DND-41 (cell line): ENCODE measurements at regions not wholly inside any gene's neighbourhood (a gene's known extent, or its start where the extent isn't known, plus 50 kb on each side); places are given as distances from the start of the nearest gene placed in this dataset.

Experiments used
- ATAC-seq: fragments of 200-7000 bp; cut with Tn5 transposase; 3 replicates; pipeline ENCODE4 v1.9.1; 2021; ENCODE audit warnings: low read depth; ENCODE audit not compliant: insufficient read depth
- DNase-seq: peaks from one replicate; pipeline ENCODE4 v3.0.0-alpha.2; 2020
- H2AFZ ChIP-seq: 2 replicates; pipeline ENCODE4 v1.6.0; 2012; ENCODE audit warnings: low read depth, low read length
- H3K27ac ChIP-seq: 2 replicates; pipeline ENCODE4 v1.5.1; 2012; ENCODE audit warnings: low read length, inconsistent platforms
- H3K27me3 ChIP-seq: fragments of 200-600 bp; sonication (generic); 2 replicates; pipeline ENCODE4 v1.6.0; 2012; ENCODE audit warnings: low read length, mild to moderate bottlenecking, inconsistent platforms; ENCODE audit not compliant: insufficient read depth, poor library complexity
- H3K36me3 ChIP-seq: 2 replicates; pipeline ENCODE4 v1.5.1; 2012; ENCODE audit warnings: low read length, inconsistent platforms; ENCODE audit not compliant: insufficient read depth
- H3K4me1 ChIP-seq: 2 replicates; pipeline ENCODE4 v1.5.1; 2012; ENCODE audit warnings: mild to moderate bottlenecking, low read length; ENCODE audit not compliant: insufficient read depth
- H3K4me2 ChIP-seq: 2 replicates; pipeline ENCODE4 v1.6.0; 2012; ENCODE audit warnings: mild to moderate bottlenecking, moderate library complexity, low read length, inconsistent platforms; ENCODE audit not compliant: insufficient read depth
- H3K4me3 ChIP-seq, 2 experiments: fragments of 200-600 bp in 1 of 2; shearing (Covaris generic) in 1 of 2; 2 replicates each; pipeline ENCODE4 v1.5.1; 2012 to 2016; ENCODE audit warnings: inconsistent platforms in 2 of 2, low read length in 2 of 2, mild to moderate bottlenecking in 2 of 2, low read depth in 1 of 2, moderate library complexity in 1 of 2
- H3K79me2 ChIP-seq: 2 replicates; pipeline ENCODE4 v1.6.0; 2012; ENCODE audit warnings: low read length, inconsistent platforms; ENCODE audit not compliant: insufficient read depth
- H3K9ac ChIP-seq: 2 replicates; pipeline ENCODE4 v1.6.0; 2012; ENCODE audit warnings: low read depth, mild to moderate bottlenecking, inconsistent platforms, low read length, moderate library complexity
- H3K9me3 ChIP-seq: 2 replicates; pipeline ENCODE4 v1.5.1; 2012; ENCODE audit warnings: low read length, moderate library complexity, mild to moderate bottlenecking, inconsistent platforms; ENCODE audit not compliant: insufficient read depth, severe bottlenecking
- H4K20me1 ChIP-seq: 2 replicates; pipeline ENCODE4 v1.6.0; 2012; ENCODE audit warnings: low read length; ENCODE audit not compliant: insufficient read depth
- EZH2 ChIP-seq: IDR thresholded peaks from 3 replicates; pipeline ENCODE4 v1.6.1; 2012; ENCODE audit warnings: borderline replicate concordance, low read depth, mild to moderate bottlenecking, moderate library complexity, low read length, inconsistent platforms; ENCODE audit not compliant: severe bottlenecking
- TF ChIP-seq, protein P1 (sequence below): IDR thresholded peaks from 2 replicates; pipeline ENCODE4 v1.5.1; 2012; ENCODE audit warnings: borderline replicate concordance, low read length, moderate library complexity, mild to moderate bottlenecking; ENCODE audit not compliant: poor library complexity, severe bottlenecking; ENCODE audit errors: extremely low read depth

DNA sequence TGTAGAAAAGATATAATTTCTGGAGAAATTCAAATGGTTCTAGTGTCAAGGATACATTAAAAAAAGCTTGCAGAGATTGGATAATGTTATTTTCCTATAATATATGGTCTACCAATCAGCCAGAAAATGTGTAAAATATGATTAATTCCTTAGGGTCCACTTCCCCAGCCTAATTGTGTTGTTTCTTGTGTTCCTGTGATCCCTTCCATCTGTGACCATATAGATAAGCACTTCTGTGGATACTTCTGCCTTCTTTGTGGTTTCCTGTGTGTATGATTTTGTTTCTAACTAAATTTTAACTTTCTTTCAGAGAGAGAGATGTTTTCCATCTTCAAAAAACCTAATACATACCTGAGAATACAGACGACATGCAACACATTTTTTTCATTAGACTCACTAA, 367.1 kb upstream of the PIK3C3 start:
- no peak overlapping the region for H2AFZ ChIP-seq
- H3K9ac ChIP-seq = no peak overlapping the region
- H3K27me3 ChIP-seq = no peaks in the 10 kb centered on the region
- H3K27ac ChIP-seq = no peak overlapping the region
- DNase-seq = no peak
- H3K79me2 ChIP-seq = no peaks in the 10 kb centered on the region
- no peak for ATAC-seq
- H3K4me2 ChIP-seq = no peak overlapping the region
- H3K9me3 ChIP-seq = no peaks in the 10 kb centered on the region
- H3K4me1 ChIP-seq = no peaks in the 10 kb centered on the region
- H3K4me3 ChIP-seq = no peak overlapping the region
- no peaks in the 10 kb centered on the region for H3K36me3 ChIP-seq
- no peaks in the 10 kb centered on the region for H4K20me1 ChIP-seq
- TF ChIP-seq, protein P1, sequence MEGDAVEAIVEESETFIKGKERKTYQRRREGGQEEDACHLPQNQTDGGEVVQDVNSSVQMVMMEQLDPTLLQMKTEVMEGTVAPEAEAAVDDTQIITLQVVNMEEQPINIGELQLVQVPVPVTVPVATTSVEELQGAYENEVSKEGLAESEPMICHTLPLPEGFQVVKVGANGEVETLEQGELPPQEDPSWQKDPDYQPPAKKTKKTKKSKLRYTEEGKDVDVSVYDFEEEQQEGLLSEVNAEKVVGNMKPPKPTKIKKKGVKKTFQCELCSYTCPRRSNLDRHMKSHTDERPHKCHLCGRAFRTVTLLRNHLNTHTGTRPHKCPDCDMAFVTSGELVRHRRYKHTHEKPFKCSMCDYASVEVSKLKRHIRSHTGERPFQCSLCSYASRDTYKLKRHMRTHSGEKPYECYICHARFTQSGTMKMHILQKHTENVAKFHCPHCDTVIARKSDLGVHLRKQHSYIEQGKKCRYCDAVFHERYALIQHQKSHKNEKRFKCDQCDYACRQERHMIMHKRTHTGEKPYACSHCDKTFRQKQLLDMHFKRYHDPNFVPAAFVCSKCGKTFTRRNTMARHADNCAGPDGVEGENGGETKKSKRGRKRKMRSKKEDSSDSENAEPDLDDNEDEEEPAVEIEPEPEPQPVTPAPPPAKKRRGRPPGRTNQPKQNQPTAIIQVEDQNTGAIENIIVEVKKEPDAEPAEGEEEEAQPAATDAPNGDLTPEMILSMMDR = no peak
- TF ChIP-seq EZH2 = no peak

DNA sequence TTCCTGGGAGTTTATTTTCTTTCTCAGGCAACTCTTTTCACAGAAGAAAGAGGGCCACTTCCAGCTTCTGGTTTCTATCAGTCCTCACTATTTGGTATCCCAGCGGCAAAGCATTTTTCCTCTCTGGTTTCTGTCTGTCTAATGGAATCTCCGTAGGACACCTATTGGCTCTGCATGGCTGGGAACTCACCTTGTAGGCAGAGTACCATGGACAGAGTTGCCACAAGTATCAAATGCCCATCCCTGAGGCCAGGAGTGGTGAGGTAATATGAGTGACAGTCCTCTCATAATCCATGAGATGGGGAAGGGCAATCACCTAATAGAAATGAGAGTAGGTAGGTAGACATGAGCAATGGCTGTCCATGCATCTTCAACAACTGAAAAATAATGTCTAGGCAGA, 369.5 kb upstream of the PIK3C3 start:
- no peaks in the 10 kb centered on the region for H3K79me2 ChIP-seq

DNA sequence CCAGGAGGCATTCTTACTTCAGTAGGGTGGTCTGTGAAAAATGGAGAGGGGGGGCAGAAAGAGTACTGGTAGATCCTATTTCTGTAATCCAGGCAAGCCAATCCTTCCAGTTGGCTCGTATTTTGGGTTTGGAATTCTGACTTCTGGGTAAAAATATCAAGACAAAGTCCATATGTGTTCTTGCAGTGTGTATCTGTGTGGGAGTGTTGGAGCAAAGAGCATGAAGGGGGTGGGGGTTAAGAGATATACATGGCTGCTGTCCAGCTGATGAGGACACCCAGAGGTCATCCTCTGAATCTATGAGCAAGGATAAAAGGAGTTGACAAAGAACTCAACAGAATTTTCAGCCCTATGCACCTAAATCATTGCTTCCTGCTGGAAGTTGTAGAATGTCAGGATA, 375.8 kb upstream of the PIK3C3 start:
- Histone ChIP-seq H3K4me1 (no peaks in the 10 kb centered on the region), H4K20me1 (no peaks in the 10 kb centered on the region), H3K36me3 (no peaks in the 10 kb centered on the region), H3K27ac (no peak overlapping the region), H3K9ac (no peak overlapping the region), H3K4me3 (no peak overlapping the region), H3K79me2 (no peaks in the 10 kb centered on the region), H3K9me3 (no peaks in the 10 kb centered on the region), H3K4me2 (no peak overlapping the region), H2AFZ (no peak overlapping the region), H3K27me3 (no peaks in the 10 kb centered on the region)
- TF ChIP-seq, protein P1 = no peak
- no peak for TF ChIP-seq EZH2
- ATAC-seq = no peak
- DNase-seq = no peak

More for the DNA sequence above, 369.5 kb upstream of the PIK3C3 start:
- no peak overlapping the region for H3K27ac ChIP-seq
- H3K9ac ChIP-seq = no peak overlapping the region
- H3K36me3 ChIP-seq = no peaks in the 10 kb centered on the region
- TF ChIP-seq EZH2 = no peak
- TF ChIP-seq, protein P1 = no peak
- H4K20me1 ChIP-seq = no peaks in the 10 kb centered on the region
- no peak overlapping the region for H3K4me3 ChIP-seq
- H2AFZ ChIP-seq = no peak overlapping the region
- H3K4me1 ChIP-seq = no peaks in the 10 kb centered on the region
- no peaks in the 10 kb centered on the region for H3K9me3 ChIP-seq
- no peak overlapping the region for H3K4me2 ChIP-seq
- H3K27me3 ChIP-seq = no peaks in the 10 kb centered on the region
- DNase-seq (no peak), ATAC-seq (no peak)

DNA sequence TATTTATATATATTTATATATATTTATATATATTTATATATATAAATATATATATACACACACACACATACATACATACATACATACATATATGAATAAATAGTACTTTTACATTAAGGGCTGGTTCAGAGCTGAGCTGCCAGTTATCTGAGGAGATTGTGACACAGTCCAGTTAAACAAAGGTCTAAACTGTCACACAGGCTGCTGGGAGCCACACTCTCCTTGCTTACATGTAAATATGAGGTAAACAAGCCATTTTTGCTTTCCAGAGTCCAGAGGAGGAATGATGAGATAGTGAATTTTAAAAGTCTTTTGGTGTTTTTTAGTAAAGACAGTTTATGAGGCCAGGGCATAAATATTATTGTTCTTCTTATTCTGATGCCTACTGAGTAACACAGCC, 377.5 kb upstream of the PIK3C3 start:
- no peak overlapping the region for H3K9ac ChIP-seq
- no peak for DNase-seq
- TF ChIP-seq EZH2 = no peak
- TF ChIP-seq, protein P1 = no peak
- no peaks in the 10 kb centered on the region for H3K36me3 ChIP-seq
- H3K27me3 ChIP-seq = no peaks in the 10 kb centered on the region
- no peak for ATAC-seq
- H3K79me2 ChIP-seq = no peaks in the 10 kb centered on the region
- H3K4me3 ChIP-seq = no peak overlapping the region
- H4K20me1 ChIP-seq = no peaks in the 10 kb centered on the region
- H3K4me1 ChIP-seq = no peaks in the 10 kb centered on the region
- H3K9me3 ChIP-seq = no peaks in the 10 kb centered on the region
- H2AFZ ChIP-seq = no peak overlapping the region
- H3K4me2 ChIP-seq = no peak overlapping the region
- no peak overlapping the region for H3K27ac ChIP-seq
